ENCODE measurements at regions not wholly inside any gene's neighbourhood (a gene's known extent, or its start where the extent isn't known, plus 50 kb on each side); places are given as distances from the start of the nearest gene placed in this dataset.

GRCh38 chr2:128768041-128768440 lies 449.4 kb upstream of the HS6ST1 start:
- intact Hi-C loops (cut with DNase I): no loop called here
- Histone ChIP-seq H3K36me3 (no peaks in the 10 kb centered on the region), H3K27me3 (no peaks in the 10 kb centered on the region), H3K4me3 (no peak overlapping the region), H3K9me3 (peaks cover 0 to 5% of the 10 kb centered on the region in 2 donors), H3K27ac (no peak overlapping the region), H3K4me1 (no peaks in the 10 kb centered on the region)
- TF ChIP-seq, protein P1, sequence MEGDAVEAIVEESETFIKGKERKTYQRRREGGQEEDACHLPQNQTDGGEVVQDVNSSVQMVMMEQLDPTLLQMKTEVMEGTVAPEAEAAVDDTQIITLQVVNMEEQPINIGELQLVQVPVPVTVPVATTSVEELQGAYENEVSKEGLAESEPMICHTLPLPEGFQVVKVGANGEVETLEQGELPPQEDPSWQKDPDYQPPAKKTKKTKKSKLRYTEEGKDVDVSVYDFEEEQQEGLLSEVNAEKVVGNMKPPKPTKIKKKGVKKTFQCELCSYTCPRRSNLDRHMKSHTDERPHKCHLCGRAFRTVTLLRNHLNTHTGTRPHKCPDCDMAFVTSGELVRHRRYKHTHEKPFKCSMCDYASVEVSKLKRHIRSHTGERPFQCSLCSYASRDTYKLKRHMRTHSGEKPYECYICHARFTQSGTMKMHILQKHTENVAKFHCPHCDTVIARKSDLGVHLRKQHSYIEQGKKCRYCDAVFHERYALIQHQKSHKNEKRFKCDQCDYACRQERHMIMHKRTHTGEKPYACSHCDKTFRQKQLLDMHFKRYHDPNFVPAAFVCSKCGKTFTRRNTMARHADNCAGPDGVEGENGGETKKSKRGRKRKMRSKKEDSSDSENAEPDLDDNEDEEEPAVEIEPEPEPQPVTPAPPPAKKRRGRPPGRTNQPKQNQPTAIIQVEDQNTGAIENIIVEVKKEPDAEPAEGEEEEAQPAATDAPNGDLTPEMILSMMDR (IDR thresholded peaks at IDR 0.05): no peak
- no peak for ATAC-seq
- no peak for DNase-seq

DNA sequence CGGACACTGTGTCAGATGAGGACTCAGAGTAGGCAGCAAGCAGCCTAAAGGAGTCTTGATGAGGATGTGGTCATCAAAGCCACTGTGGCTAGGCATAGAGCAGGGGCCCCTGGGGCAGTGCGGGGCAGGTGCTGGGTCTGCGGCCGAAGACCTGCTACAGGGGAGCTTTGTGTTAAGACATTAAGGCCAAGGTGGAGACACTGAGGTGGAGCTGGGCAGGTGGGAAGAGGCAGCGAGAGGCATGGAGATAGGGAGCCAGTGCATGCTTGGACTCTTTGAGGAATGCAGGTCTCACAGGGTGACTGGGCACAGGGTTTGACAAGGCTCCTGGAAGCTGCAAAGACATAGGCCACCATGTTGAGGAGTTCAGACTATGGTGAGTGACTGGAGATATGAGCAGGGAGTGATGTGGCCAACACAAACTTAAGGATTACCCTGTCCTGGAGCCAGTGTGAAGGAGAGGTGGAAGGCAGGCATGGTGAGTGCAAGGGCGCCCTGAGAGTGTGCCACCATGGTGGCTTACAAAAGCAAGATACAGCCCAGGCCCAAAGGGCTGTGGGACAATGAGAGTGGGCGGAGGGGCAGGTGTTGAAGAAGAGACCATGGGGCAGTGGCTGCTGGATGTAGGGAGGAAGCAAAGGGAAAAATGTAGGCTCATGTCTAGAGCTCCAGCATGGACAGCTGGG lies 450.9 kb upstream of the HS6ST1 start:
- no peak overlapping the region for H3K27ac ChIP-seq
- H3K9me3 ChIP-seq: no peaks in the 10 kb centered on the region
- H3K36me3 ChIP-seq: no peaks in the 10 kb centered on the region
- no peaks in the 10 kb centered on the region for H3K4me1 ChIP-seq
- intact Hi-C loops (cut with DNase I): no loop called here
- no peaks in the 10 kb centered on the region for H3K27me3 ChIP-seq
- TF ChIP-seq, protein P1 (IDR thresholded peaks at IDR 0.05): no peak
- DNase-seq (peak in 1 of 4 donors; percentile 32), ATAC-seq (no peak)
- H3K4me3 ChIP-seq: no peak overlapping the region

GRCh38 chr2:128770143-128771085 lies 451.7 kb upstream of the HS6ST1 start:
- Histone ChIP-seq H3K36me3 (no peaks in the 10 kb centered on the region), H3K27me3 (no peaks in the 10 kb centered on the region), H3K27ac (no peak overlapping the region), H3K9me3 (no peaks in the 10 kb centered on the region), H3K4me1 (no peaks in the 10 kb centered on the region), H3K4me3 (no peak overlapping the region)
- TF ChIP-seq, protein P1 (IDR thresholded peaks at IDR 0.05): no peak
- peak in 1 of 4 donors; percentile 57 for DNase-seq
- ATAC-seq: no peak
- intact Hi-C loops (cut with DNase I): no loop called here

DNA sequence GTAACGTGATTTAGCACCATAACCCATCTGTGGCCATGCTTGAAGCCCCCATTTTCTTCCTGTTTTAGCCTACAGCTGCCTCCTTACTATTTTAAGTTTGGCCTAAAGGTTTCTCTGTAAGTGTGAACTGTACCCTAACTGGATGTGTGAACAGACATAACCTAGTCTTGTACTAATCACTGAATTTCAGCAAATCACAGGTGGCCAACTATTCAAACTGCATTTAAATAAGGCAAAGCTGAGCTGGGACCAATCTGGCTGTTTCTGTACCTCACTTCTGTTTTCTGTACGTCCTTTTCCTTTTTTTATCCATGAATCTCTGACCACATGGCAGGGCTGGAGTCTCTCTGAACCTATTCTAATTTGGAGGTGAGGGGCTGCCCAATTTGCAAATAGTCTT lies 452.7 kb upstream of the HS6ST1 start:
- ATAC-seq (no peak), DNase-seq (no peak)
- intact Hi-C loops (cut with DNase I): no loop called here
- Histone ChIP-seq H3K9me3 (no peaks in the 10 kb centered on the region), H3K4me1 (no peaks in the 10 kb centered on the region), H3K4me3 (no peak overlapping the region), H3K27me3 (no peaks in the 10 kb centered on the region), H3K36me3 (no peaks in the 10 kb centered on the region), H3K27ac (no peak overlapping the region)
- TF ChIP-seq, protein P1 (IDR thresholded peaks at IDR 0.05): no peak

- no peaks in the 10 kb centered on the region for H3K36me3 ChIP-seq
- TF ChIP-seq, protein P1 (IDR thresholded peaks at IDR 0.05): no peak
- intact Hi-C loops (cut with DNase I): no loop called here
- no peak overlapping the region for H3K4me3 ChIP-seq
- no peaks in the 10 kb centered on the region for H3K4me1 ChIP-seq
- H3K9me3 ChIP-seq: no peaks in the 10 kb centered on the region
- DNase-seq (peak in 1 of 4 donors; percentile 34), ATAC-seq (no peak)
- no peaks in the 10 kb centered on the region for H3K27me3 ChIP-seq
- H3K27ac ChIP-seq: no peak overlapping the region
These were observed 454.0 kb upstream of the HS6ST1 start for GRCh38 chr2:128772671-128773070.
